GM10266 (cell line): ENCODE measurements at regions not wholly inside any gene's neighbourhood (a gene's known extent, or its start where the extent isn't known, plus 50 kb on each side); places are given as distances from the start of the nearest gene placed in this dataset.
"Not testable (repeated sequence)": the region's sequence is repeated elsewhere in the genome, so short reads cannot be mapped to it uniquely, and the experiment has no call there.

Experiments used
- DNase-seq: peaks from one replicate; pipeline ENCODE4 v3.0.0; 2012; ENCODE audit errors: extremely low spot score
- CTCF ChIP-seq: IDR thresholded peaks from 2 replicates; pipeline ENCODE4 v1.5.1; 2012; ENCODE audit warnings: mild to moderate bottlenecking, low read depth; ENCODE audit not compliant: control insufficient read depth, insufficient read depth; ENCODE audit errors: missing control alignments

- no peak for TF ChIP-seq CTCF
- DNase-seq, result no peak
Measured at GRCh38 chr16:9154567-9155410, 63.3 kb downstream of the HAPSTR1 start.

- no peak for DNase-seq
- TF ChIP-seq CTCF, result no peak
Measured at GRCh38 chr16:9155871-9156270, 64.4 kb downstream of the HAPSTR1 start.

- peak; percentile 67 for TF ChIP-seq CTCF
- DNase-seq, result no peak
Measured at GRCh38 chr16:9159839-9160550, 68.6 kb downstream of the HAPSTR1 start.

- TF ChIP-seq CTCF, result no peak
- no peak for DNase-seq
Measured at GRCh38 chr16:9160551-9160911, 69.1 kb downstream of the HAPSTR1 start.

- no peak for TF ChIP-seq CTCF
- DNase-seq, result no peak
Measured at GRCh38 chr16:9165681-9166080, 74.2 kb downstream of the HAPSTR1 start.

GRCh38 chr16:9166326-9166993 is 75.0 kb downstream of the HAPSTR1 start:
- not testable (repeated sequence) for DNase-seq

- TF ChIP-seq CTCF, result no peak
- DNase-seq, result no peak
Measured at GRCh38 chr16:9169094-9169493, 77.7 kb downstream of the HAPSTR1 start.
